C1 segment of cervical spinal cord (tissue), 14 donors: ENCODE measurements at regions not wholly inside any gene's neighbourhood (a gene's known extent, or its start where the extent isn't known, plus 50 kb on each side); places are given as distances from the start of the nearest gene placed in this dataset.
A peak's percentile ranks its signal among the peaks of the same experiment; 100 is the strongest.
"Not testable (repeated sequence)": the region's sequence is repeated elsewhere in the genome, so short reads cannot be mapped to it uniquely, and the experiment has no call there.

ENCODE experiments used
- DNase-seq, 14 donors: peaks; one replicate each; lab custom pipeline; 2025; lab: John Stamatoyannopoulos, UW

GRCh38 chr20:19893356-19893755 is 123.8 kb upstream of the NAA20 start:
- DNase-seq = no peak

- DNase-seq = no peak
Measured at GRCh38 chr20:19895761-19896160, 121.4 kb upstream of the NAA20 start.

DNA sequence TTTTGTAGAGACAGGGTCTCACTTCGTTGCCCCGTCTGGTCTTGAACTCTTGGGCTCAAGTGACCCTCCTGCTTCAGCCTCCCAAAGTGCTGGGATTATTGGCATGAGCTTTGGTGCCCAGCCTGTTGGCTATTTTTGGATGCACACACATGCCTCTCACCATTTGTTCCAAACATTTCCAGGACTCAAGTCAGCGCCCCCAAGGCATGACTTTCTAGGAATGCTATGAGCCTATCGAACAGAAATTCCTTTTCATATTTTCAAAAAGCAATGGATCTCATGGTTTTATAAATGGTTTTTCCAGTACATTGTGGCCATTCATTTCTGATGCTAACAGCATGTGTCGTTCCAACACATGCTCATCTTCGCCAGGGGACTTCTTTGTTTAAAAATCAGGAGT is 119.3 kb upstream of the NAA20 start:
- DNase-seq = no peak

DNA sequence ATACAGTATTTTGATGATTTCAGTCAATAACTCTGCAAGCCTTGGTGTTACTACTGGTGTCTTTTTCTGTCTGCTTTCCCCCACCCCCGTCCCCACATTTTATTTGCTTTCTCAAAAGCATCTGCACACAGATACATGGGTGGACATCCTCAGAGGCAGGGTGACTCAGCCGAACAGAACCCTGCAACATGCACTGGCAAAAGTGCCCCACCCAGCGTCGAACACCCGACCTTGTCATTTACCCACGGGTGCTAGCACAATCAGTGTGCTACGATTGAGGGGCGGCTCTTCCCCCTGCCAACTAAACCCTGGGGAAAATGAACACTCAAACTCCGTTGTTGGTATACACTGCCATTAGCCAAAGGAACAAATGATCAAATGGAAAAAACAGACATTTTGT is 115.9 kb upstream of the NAA20 start:
- no peak for DNase-seq

DNA sequence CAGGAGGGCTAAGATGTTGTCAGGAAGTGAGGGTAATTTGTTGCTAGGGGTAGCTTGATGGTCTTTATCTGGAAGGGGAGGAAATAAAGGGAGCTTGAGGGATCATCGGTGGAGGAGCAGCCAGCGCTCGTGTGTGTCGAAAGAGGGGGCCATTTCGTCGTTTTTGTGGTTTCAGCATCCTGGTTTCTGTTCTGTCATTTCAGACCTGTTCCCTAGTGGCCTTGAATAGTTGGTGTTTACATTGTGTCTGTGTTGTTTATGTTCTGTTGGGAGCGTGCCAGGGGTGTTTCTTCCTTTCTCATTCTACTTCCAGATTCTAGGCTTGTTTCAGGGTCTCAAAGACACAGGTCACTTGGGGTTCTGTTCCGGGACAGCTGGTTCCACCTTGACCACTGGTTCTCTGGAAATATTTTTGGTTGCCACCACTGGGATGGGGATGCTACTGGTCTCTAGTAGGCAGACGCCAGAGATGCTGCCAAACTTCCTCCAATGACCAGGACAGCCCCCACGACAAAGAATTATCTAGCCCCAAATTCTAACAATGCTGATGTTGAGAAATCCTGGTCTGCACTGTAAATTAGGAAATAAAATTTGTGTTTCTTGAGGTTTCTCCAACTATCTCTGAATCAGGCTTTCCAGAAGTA is 113.9 kb upstream of the NAA20 start:
- peak in 8 of 14 donors; percentile 8 to 41 (median 26) for DNase-seq

DNA sequence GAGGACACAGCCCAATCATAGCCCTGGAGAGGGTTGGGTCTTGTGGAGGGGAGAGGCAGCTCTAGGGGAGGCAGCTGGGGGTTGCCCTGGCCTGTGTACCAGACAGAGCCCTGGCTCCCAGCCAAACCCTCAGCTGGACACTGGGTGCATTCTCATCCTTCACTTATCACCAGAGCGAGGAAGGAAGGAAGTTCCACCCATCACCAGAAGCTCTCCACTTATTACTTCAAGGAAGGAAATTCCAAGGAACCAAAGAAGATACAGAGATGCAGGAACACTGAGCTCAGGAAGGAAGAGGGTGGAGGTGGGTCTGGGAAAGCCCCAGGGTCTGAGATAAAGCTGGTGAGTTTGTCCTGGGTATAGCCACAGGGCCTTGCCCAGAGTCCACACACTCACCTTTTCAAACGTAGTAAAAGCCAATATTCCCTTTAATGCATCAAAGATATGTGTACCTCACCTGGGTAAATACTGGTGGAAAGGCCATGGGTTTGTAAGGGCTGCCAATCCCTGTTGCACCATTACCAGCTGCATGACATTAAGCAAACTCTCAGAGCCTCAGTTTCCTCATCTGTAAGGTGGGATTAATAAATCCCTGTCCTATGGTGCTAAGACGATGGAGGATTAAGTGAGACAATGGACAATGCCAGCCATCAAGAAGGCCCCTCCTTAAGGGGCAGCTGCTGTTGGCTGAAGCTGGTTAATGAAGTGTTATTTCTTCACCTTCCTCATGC is 109.7 kb upstream of the NAA20 start:
- peak in 1 of 14 donors; percentile 6 for DNase-seq

DNA sequence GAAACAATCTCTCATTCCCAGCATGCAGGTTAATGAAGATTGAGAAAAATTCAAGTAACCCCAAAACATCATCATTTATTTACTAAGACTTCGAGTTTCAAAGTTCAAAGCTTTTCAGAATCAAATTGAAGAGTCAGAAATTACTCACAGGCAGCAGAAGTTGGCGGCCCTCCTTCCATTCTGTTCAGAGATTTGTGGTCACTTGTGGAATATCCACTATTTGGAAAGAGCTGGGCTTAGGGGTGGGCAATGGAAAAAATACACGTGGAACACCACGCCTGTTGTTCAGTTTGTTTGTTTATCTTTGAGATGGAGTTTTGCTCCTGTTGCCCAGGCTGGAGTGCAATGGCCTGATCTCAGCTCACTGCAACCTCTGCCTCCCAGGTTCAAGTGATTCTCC is 108.6 kb upstream of the NAA20 start:
- DNase-seq = no peak

- DNase-seq = peak in 1 of 14 donors; percentile 53
Measured at GRCh38 chr20:19909725-19910124, 107.4 kb upstream of the NAA20 start.

DNA sequence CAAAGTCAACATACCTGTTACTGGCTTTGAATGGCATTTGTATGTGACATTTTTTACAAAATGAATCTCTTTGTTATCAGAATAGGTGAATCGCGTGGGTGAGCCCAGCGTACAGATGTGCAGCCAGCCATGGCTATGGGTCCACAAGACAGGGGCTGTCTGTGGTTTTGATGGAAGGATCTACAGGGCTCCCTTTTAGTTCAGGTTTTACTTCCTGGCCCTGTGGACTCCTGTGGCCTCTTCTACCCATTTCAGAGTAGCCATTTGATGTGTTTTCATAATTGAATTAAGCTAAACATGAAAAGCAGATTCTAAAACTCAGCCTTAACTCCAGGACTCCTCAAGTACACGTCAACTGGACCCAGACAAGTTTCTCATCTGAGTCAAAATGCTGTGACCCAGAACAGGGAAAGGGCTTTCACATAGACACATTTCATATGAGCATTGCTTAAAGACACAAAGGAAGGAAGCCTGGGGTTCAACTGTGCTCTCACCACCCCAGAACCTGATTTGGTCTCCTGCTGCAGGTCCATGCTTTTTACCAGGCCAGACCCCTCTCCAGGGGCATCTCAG is 105.3 kb upstream of the NAA20 start:
- no peak for DNase-seq

GRCh38 chr20:19913349-19913748 is 103.8 kb upstream of the NAA20 start:
- DNase-seq = no peak

DNA sequence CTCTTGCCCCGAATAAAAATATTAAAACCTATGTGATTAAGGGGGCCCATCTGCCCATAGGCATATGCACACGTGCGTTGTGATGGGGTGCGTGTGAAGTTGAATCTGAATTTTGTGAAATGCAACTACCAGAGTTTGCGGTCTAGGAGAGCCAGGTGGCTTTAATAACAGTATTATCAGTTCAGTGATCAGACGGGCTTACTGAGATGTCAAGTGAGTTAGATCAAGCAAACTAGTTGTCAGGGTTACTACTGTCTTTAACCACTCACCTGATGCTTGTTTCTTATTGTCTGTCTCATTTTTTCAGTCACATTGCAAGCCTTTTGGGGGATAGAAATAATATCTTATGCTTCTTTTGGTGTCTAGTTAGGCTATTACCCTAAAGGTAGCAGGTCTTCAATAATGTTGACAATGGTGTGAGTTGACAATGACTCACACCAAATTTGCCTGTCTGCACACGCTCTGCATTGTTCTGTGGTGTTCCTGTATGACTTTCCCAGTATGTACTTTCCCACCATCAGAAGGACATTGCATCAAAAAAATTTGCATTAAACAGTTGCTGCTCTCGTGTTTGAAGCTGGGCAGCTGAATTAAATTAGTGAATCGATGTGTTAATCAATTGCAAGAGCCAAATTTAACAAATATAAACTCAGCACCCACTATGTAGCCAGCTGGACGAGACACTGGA is 103.1 kb upstream of the NAA20 start:
- DNase-seq = no peak

DNA sequence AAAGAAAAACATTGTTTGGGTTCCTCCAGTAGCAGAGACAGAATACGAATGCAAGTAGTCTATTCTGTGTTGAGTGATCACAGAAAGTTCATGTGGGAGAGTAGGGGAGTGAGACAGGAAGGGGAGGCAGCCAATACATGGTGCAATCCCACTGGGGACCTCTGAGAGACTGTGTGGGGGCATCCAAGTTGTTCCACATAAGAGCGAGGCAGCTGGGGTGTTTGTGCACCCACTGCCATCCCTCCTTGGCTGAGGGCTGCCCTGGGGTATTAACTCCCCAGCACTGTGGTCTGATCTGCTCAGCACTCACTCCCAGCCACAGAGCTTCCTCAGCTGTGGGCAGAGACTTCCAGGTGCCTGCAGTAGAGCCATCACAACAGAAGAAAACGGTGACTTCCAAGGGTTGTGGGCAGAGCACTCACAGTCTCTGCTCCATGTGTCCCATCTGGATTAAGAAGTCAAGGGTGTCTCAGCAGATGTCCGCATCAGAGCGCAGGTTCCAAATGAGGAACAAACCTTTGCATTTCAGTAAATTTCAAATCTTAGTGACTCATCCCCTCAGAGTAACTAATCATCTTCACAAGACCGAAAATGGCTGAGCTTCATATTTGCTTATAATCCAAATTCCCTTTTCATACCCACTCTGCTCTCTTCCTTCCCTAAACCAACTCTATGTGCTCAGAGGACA is 101.9 kb upstream of the NAA20 start:
- no peak for DNase-seq

GRCh38 chr20:19916531-19917485 is 100.4 kb upstream of the NAA20 start:
- no peak for DNase-seq

GRCh38 chr20:19918965-19919329 is 98.2 kb upstream of the NAA20 start:
- no peak for DNase-seq

DNA sequence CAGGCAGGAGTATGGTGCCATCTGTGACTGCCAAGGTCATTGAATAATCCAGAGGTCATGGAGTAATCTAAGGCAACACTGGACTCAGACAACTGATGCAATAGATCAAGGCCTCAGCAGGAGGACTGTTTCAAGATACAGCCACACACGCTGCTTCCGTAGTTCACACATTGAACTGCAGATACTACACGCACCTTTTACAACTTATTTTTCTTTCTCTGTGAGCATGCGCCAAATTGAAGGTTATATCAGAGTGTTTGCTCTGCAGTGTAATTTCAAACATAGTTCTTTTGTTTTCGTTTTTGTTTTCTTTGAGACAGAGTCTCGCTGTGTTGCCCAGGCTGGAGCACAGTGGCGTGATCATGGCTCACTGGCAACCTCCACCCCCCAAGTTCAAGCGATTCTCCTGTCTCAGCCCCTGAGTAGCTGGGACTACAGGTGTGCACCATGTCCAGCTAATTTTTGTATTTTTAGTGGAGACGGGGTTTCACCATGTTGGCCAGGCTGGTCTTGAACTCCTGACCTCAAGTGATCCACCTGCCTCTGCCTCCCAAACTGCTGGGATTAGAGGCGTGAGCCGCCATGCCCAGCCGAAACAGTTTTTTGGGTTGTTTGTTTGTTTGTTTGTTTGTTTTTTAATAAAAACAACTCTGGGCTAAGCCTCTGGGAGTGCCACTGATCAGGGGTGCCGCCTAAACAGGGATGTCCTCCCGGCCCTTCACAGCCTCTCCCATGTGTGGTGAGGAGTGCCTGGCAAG is 96.6 kb upstream of the NAA20 start:
- no peak for DNase-seq

DNA sequence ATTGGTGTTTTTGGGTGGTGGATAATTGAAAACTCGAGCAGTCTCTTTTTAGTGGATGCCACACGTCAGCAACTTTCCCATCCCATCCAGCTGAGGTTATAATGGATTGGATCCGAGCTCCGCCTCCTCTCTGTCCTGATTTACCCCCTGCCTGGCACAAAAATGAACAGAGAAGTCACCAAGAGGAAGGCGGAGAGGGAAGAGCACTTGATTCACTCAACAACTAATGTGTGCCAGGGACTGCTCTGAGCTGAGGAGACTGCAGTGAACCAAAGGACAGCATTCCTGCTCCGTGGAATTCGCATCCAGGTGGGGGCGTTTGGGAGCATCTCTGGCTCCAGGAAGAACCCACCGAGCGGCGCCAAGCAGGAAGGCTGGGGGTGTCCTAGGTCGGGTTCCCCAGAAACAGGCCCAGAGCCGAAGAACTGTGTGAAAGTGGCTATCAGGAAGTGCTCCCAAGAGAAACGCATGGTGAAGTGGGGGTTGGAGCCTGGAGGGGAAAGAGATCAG is 95.8 kb upstream of the NAA20 start:
- DNase-seq = peak in 2 of 14 donors; percentile 28 to 51

DNA sequence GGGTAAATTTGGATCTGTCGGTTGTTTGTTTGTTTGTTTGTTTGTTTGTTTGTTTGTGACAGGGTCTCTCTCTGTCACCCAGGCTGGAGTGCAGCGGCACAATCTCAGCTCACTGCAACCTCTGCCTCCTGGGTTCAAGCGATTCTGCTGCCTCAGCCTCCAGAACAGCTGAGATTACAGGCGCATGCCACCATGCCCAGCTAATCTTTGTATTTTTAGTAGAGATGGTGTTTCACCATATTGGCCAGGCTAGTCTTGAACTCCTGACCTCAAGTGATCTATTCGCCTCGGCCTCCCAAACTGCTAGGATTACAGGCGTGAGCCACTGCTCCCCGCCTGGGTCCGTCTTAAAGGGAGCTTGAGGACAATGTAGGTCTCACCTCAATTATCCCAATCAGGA is 95.3 kb upstream of the NAA20 start:
- not testable (repeated sequence) for DNase-seq

DNA sequence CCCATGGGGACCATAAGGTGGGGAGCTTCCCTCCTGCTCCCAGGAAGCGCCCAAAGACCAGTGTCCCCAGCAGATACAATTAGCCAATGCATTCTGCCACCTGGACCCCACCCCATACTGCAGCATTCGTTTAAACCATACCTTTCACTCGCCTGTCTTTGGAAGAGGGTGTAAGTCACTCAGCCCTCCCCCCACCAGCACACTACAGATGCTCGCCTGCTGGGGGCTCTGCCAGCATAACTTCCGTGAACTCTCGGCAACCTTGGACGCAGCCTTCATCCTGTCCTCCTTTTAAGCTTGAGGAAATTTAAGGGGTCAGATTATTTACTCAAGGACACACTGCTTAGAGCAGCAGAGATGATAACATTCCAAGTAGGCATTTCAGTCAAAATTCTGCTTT is 94.4 kb upstream of the NAA20 start:
- no peak for DNase-seq

DNA sequence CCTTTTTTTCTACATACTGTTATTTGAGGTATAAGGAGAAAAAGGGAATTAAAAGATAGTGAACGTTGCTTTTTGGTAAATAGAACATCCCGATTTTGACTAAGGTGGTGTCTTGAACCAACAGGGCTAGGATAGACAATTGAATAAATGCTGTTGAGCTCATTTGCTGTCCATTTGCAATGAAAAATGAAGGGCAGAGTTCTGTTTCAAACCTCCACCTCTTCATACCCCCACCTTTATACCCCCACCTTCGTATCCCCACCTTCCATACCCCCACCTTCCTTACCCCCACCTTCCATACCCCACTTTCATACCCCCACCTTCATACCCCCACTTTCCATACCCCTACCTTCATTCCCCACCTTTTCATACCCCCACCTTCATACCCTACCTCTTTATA is 93.4 kb upstream of the NAA20 start:
- DNase-seq = no peak

DNA sequence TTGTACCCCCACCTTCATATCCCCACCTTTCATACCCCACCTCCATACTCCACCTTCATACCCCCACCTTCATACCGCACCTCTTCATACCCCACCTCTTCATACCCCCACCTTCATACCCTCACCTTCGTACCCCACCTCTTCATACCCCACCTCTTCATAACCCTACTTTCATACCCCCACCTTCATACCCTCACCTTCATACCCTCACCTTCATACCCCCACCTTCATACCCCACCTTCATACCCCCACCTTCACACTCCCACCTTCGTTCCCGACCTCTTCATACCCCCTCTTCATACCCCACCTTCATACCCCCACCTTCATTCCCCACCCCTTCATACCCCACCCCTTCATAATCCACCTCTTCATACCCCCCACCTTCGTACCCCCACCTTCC is 92.9 kb upstream of the NAA20 start:
- DNase-seq = no peak
